Ascending aorta (tissue), 2 donors: ENCODE measurements at regions not wholly inside any gene's neighbourhood (a gene's known extent, or its start where the extent isn't known, plus 50 kb on each side); places are given as distances from the start of the nearest gene placed in this dataset.

ENCODE experiments used
- DNase-seq, 2 donors: peaks; one replicate each; pipeline ENCODE4 v3.0.0-alpha.2; 2019; ENCODE audit warnings: low spot score in 2 of 2
- H3K27ac ChIP-seq, 2 donors: fragments of 200-600 bp; sonication (generic); one replicate each; pipeline ENCODE4 v1.5.1; 2016 to 2017; ENCODE audit warnings: mild to moderate bottlenecking in 1 of 2
- H3K27me3 ChIP-seq: fragments of 200-600 bp; sonication (generic); one replicate; pipeline ENCODE4 v1.5.1; 2017
- H3K36me3 ChIP-seq, 2 donors: fragments of 200-600 bp; sonication (generic); one replicate each; pipeline ENCODE4 v1.5.1; 2016
- H3K4me1 ChIP-seq, 2 donors: fragments of 200-600 bp; sonication (generic); one replicate each; pipeline ENCODE4 v1.5.1; 2016 to 2017; ENCODE audit warnings: mild to moderate bottlenecking in 1 of 2
- H3K4me3 ChIP-seq, 2 donors: fragments of 200-600 bp; sonication (generic); one replicate each; pipeline ENCODE4 v1.5.1; 2016 to 2017; ENCODE audit warnings: mild to moderate bottlenecking in 1 of 2
- H3K9me3 ChIP-seq, 2 donors: fragments of 200-600 bp; sonication (generic); one replicate each; pipeline ENCODE4 v1.5.1; 2016
- CTCF ChIP-seq, 3 experiments: fragments of 200-600 bp in 2 of 3; fragments of 450-650 bp in 1 of 3; sonication (generic) in 2 of 3; IDR thresholded peaks; one replicate each; pipeline ENCODE4 v1.5.1; 2016 to 2019; ENCODE audit warnings: antibody characterized with exemption in 3 of 3, mild to moderate bottlenecking in 1 of 3, moderate library complexity in 1 of 3
- intact Hi-C: fragments of 100-400 bp; cut with DNase I; formaldehyde crosslinking; loops from one replicate; pipeline ENCODE4 v1.15.1; 2023

GRCh38 chr3:170734043-170734734, 135.8 kb downstream of the RPL22L1 start:
- Histone ChIP-seq H3K36me3 (no peaks in the 10 kb centered on the region), H3K4me1 (no peaks in the 10 kb centered on the region), H3K27me3 (no peaks in the 10 kb centered on the region), H3K27ac (no peak overlapping the region), H3K9me3 (no peaks in the 10 kb centered on the region), H3K4me3 (no peak overlapping the region)
- DNase-seq = no peak
- no peak for TF ChIP-seq CTCF (IDR thresholded peaks at IDR 0.05)
- intact Hi-C loops = no loop called here

GRCh38 chr3:170732660-170733245, 137.2 kb downstream of the RPL22L1 start:
- Histone ChIP-seq H3K9me3 (no peaks in the 10 kb centered on the region), H3K36me3 (no peaks in the 10 kb centered on the region), H3K4me1 (no peaks in the 10 kb centered on the region), H3K4me3 (no peak overlapping the region), H3K27ac (no peak overlapping the region), H3K27me3 (no peaks in the 10 kb centered on the region)
- intact Hi-C loops = no loop called here
- DNase-seq = no peak
- TF ChIP-seq CTCF (IDR thresholded peaks at IDR 0.05) = no peak

- intact Hi-C loops = no loop called here
Observed at GRCh38 chr3:170731281-170731680, 138.7 kb downstream of the RPL22L1 start.

GRCh38 chr3:170730071-170730812, 139.8 kb downstream of the RPL22L1 start:
- no peak overlapping the region for H3K4me3 ChIP-seq
- intact Hi-C loops = no loop called here
- no peak for TF ChIP-seq CTCF (IDR thresholded peaks at IDR 0.05)
- H3K27me3 ChIP-seq = no peaks in the 10 kb centered on the region
- DNase-seq = no peak
- no peak overlapping the region for H3K27ac ChIP-seq
- H3K36me3 ChIP-seq = no peaks in the 10 kb centered on the region
- peaks cover 4 to 5% of the 10 kb centered on the region in 2 donors for H3K4me1 ChIP-seq
- H3K9me3 ChIP-seq = no peaks in the 10 kb centered on the region

More at GRCh38 chr3:170731281-170731680, 138.7 kb downstream of the RPL22L1 start:
- H3K36me3 ChIP-seq = no peaks in the 10 kb centered on the region
- H3K4me3 ChIP-seq = no peak overlapping the region
- no peak for TF ChIP-seq CTCF (IDR thresholded peaks at IDR 0.05)
- peaks cover 4 to 5% of the 10 kb centered on the region in 2 donors for H3K4me1 ChIP-seq
- H3K27ac ChIP-seq = no peak overlapping the region
- no peak for DNase-seq
- H3K27me3 ChIP-seq = no peaks in the 10 kb centered on the region
- H3K9me3 ChIP-seq = no peaks in the 10 kb centered on the region

GRCh38 chr3:170728181-170728580, 141.8 kb downstream of the RPL22L1 start:
- no peak for TF ChIP-seq CTCF (IDR thresholded peaks at IDR 0.05)
- no peaks in the 10 kb centered on the region for H3K27me3 ChIP-seq
- intact Hi-C loops = no loop called here

More at GRCh38 chr3:170728181-170728580, 141.8 kb downstream of the RPL22L1 start:
- no peak overlapping the region for H3K4me3 ChIP-seq
- DNase-seq = no peak
- no peak overlapping the region for H3K27ac ChIP-seq
- H3K36me3 ChIP-seq = no peaks in the 10 kb centered on the region
- peaks cover 4 to 5% of the 10 kb centered on the region in 2 donors for H3K4me1 ChIP-seq
- no peaks in the 10 kb centered on the region for H3K9me3 ChIP-seq
